K562 (cell line): ENCODE measurements at regions not wholly inside any gene's neighbourhood (a gene's known extent, or its start where the extent isn't known, plus 50 kb on each side); places are given as distances from the start of the nearest gene placed in this dataset.

Experiments
- ATAC-seq: fragments of 200-7000 bp; cut with Tn5 transposase; 3 replicates; pipeline ENCODE4 v1.9.1; 2020; ENCODE audit warnings: moderate library complexity
- BruUV-seq: library from RNA; stranded (reverse); fragments of 400-500 nt; replicated peaks from 2 replicates; lab custom pipeline; 2021; lab: Mats Ljungman, UMichigan
- CTCF ChIA-PET: fragments of 300-600 bp; formaldehyde crosslinking; extraction: SDS; loops from one replicate; lab custom pipeline; 2021; ENCODE audit warnings: low intra/inter-chr PET ratio; lab: Yijun Ruan, JAX
- POLR2A ChIA-PET: fragments of 300-600, 350-650 bp; sonication (Branson Sonifier 250); formaldehyde crosslinking; extraction: SDS; loops from one replicate; lab custom pipeline; 2021; ENCODE audit warnings: antibody characterized with exemption, inconsistent platforms; lab: Yijun Ruan, JAX
- DNase-seq, 4 experiments: peaks; one replicate each; pipeline versions ENCODE4 v3.0.0 to v3.0.0-alpha.2; 2011 to 2018; ENCODE audit warnings: low spot score in 3 of 4, mixed read lengths in 3 of 4; ENCODE audit errors: extremely low read depth in 1 of 4
- FAIRE-seq: peaks from 2 replicates; lab custom pipeline; 2011; peaks lifted over from hg19 to GRCh38; lab: Jason Lieb, UNC
- H2AFZ ChIP-seq: 2 replicates; pipeline ENCODE4 v1.6.0; 2011; ENCODE audit warnings: low read depth, low read length, control low read depth, inconsistent platforms
- H3K27ac ChIP-seq: fragments of 200-600 bp; 3 replicates; pipeline ENCODE4 v1.8.0; 2011; ENCODE audit warnings: low read depth, mild to moderate bottlenecking, control low read depth, inconsistent platforms, low read length, moderate library complexity, mixed read lengths; ENCODE audit errors: extremely low read depth
- H3K27me3 ChIP-seq, 2 experiments: fragments of 300-600 bp in 1 of 2; 2 replicates in 1 of 2; 3 replicates in 1 of 2; pipeline versions ENCODE4 v1.6.0 to v1.8.0; 2011; ENCODE audit warnings: inconsistent platforms in 2 of 2, low read length in 2 of 2, mild to moderate bottlenecking in 1 of 2, mixed read lengths in 1 of 2, moderate library complexity in 1 of 2; ENCODE audit not compliant: control insufficient read depth in 2 of 2, insufficient read depth in 2 of 2
- H3K36me3 ChIP-seq: fragments of 300-600 bp; 3 replicates; pipeline ENCODE4 v1.8.0; 2011; ENCODE audit warnings: mild to moderate bottlenecking, low read length, inconsistent platforms; ENCODE audit not compliant: control insufficient read depth, insufficient read depth
- H3K4me1 ChIP-seq, 2 experiments: fragments of 200-600 bp in 1 of 2; replicated peaks in 1 of 2; 2 replicates in 1 of 2; 3 replicates in 1 of 2; pipeline versions ENCODE4 v1.5.1 to v1.8.0; 2011; ENCODE audit warnings: inconsistent platforms in 2 of 2, low read length in 2 of 2, mild to moderate bottlenecking in 1 of 2, mixed read lengths in 1 of 2, moderate library complexity in 1 of 2; ENCODE audit not compliant: control insufficient read depth in 2 of 2, insufficient read depth in 2 of 2
- H3K4me2 ChIP-seq: 2 replicates; pipeline ENCODE4 v1.6.1; 2011; ENCODE audit warnings: low read length, control low read depth, inconsistent platforms, mixed read lengths; ENCODE audit not compliant: insufficient read depth
- H3K4me3 ChIP-seq: fragments of 200-600 bp; sonication (generic), shearing (Covaris generic); 2 replicates; pipeline ENCODE4 v1.5.1; 2016; ENCODE audit warnings: control low read depth, inconsistent platforms
- H3K79me2 ChIP-seq: fragments of 200-600 bp; 3 replicates; pipeline ENCODE4 v1.8.0; 2011; ENCODE audit warnings: low read length, inconsistent platforms; ENCODE audit not compliant: control insufficient read depth, insufficient read depth
- H3K9ac ChIP-seq, 2 experiments: 2 replicates each; pipeline versions ENCODE4 v1.6.0 to v1.6.1; 2011; ENCODE audit warnings: low read depth in 2 of 2, low read length in 2 of 2, control low read depth in 1 of 2, inconsistent platforms in 1 of 2, mild to moderate bottlenecking in 1 of 2, mixed read lengths in 1 of 2; ENCODE audit not compliant: insufficient read depth in 1 of 2
- H3K9me1 ChIP-seq: one replicate; pipeline ENCODE4 v1.6.0; 2011; ENCODE audit warnings: inconsistent platforms, mild to moderate bottlenecking, low read length, moderate library complexity; ENCODE audit not compliant: control insufficient read depth, insufficient read depth
- H3K9me3 ChIP-seq: replicated peaks from 2 replicates; pipeline ENCODE4 v1.5.1; 2011; ENCODE audit warnings: low read depth, low read length, inconsistent platforms; ENCODE audit not compliant: control insufficient read depth, insufficient read depth
- H4K20me1 ChIP-seq: replicated peaks from 2 replicates; pipeline ENCODE4 v1.6.1; 2011; ENCODE audit warnings: low read length, inconsistent platforms, mixed read lengths; ENCODE audit not compliant: control insufficient read depth, insufficient read depth
- CBX1 ChIP-seq: sonication (generic); IDR thresholded peaks from 2 replicates; pipeline ENCODE4 v1.6.1; 2016; ENCODE audit warnings: antibody characterized with exemption, low read depth, mild to moderate bottlenecking
- CBX8 ChIP-seq: fragments of 200-600 bp; sonication (generic); IDR thresholded peaks from 2 replicates; pipeline ENCODE4 v1.6.1; 2012; ENCODE audit warnings: borderline replicate concordance, mixed run types, low read depth, mild to moderate bottlenecking, moderate library complexity, mixed read lengths, low read length, control low read depth, inconsistent platforms; ENCODE audit not compliant: poor library complexity, severe bottlenecking; ENCODE audit errors: extremely low read depth
- KAT2B ChIP-seq: IDR thresholded peaks from one replicate; pipeline ENCODE4 v1.6.1; 2012; ENCODE audit warnings: low read depth, mild to moderate bottlenecking, control low read depth, inconsistent platforms, low read length, moderate library complexity
- MCM3 ChIP-seq: fragments of 450-650 bp; IDR thresholded peaks from 2 replicates; pipeline ENCODE4 v1.6.1; 2016
- MTA2 ChIP-seq: fragments of 450-650 bp; IDR thresholded peaks from 2 replicates; pipeline ENCODE4 v1.6.1; 2016; ENCODE audit warnings: low read depth
- RUNX1 ChIP-seq: sonication (generic); IDR thresholded peaks from 2 replicates; pipeline ENCODE4 v1.6.1; 2016; ENCODE audit warnings: antibody characterized with exemption, low read depth
- SMC3 ChIP-seq: conservative IDR thresholded peaks from 2 replicates; pipeline ENCODE4 v1.6.1; 2011; ENCODE audit warnings: low read depth, low read length, improper control_type of control experiment; ENCODE audit not compliant: insufficient read depth
- SUPT5H ChIP-seq: fragments of 450-650 bp; IDR thresholded peaks from 2 replicates; pipeline ENCODE4 v1.6.1; 2016
- ZNF165 ChIP-seq: fragments of 250-450 bp; sonication (Bioruptor Pico); IDR thresholded peaks from 2 replicates; pipeline ENCODE4 v1.4.0; 2020; ENCODE audit warnings: borderline replicate concordance
- ZNF41 ChIP-seq: fragments of 250-450 bp; sonication (Bioruptor Pico); conservative IDR thresholded peaks from 2 replicates; pipeline ENCODE4 v1.4.0; 2020; ENCODE audit warnings: mild to moderate bottlenecking
- ZNF717 ChIP-seq: fragments of 250-450 bp; sonication (Bioruptor Pico); IDR thresholded peaks from 2 replicates; pipeline ENCODE4 v1.5.0; 2021
- ZNF785 ChIP-seq: fragments of 250-450 bp; sonication (Bioruptor Pico); IDR thresholded peaks from 2 replicates; pipeline ENCODE4 v1.4.0; 2020; ENCODE audit warnings: mild to moderate bottlenecking
- WGBS: fragments of 100-300 bp; shearing (Covaris generic); methylation state at CpG from one replicate; pipeline ENCODE4 v1.1.6; 2016; ENCODE audit warnings: low coverage, mixed read lengths; ENCODE audit not compliant: insufficient coverage; ENCODE audit errors: missing lambda C conversion rate; 5-methylcytosine and 5-hydroxymethylcytosine counted together
- in situ Hi-C: fragments of 300-500 bp; cut with MboI; formaldehyde crosslinking; loops from 4 replicates; pipeline ENCODE4 v1.15.0; 2018; ENCODE audit warnings: inconsistent platforms, mixed read lengths
- intact Hi-C: fragments of 100-400 bp; cut with micrococcal nuclease; formaldehyde crosslinking; loops from 2 replicates; pipeline ENCODE4 v1.14.2; 2022
- TF ChIP-seq, protein P1 (sequence below): fragments of 150-350 bp; conservative IDR thresholded peaks from 2 replicates; pipeline ENCODE4 v1.6.1; 2014; ENCODE audit warnings: low read length
- TF ChIP-seq, protein P2 (sequence below): fragments of 250-450 bp; sonication (Bioruptor Pico); IDR thresholded peaks from 2 replicates; pipeline ENCODE4 v1.5.0; 2022; ENCODE audit warnings: mild to moderate bottlenecking
- TF ChIP-seq, protein P3 (sequence below): IDR thresholded peaks from 2 replicates; pipeline ENCODE4 v1.6.1; 2011; ENCODE audit not compliant: insufficient read length; ENCODE audit errors: extremely low read depth
- TF ChIP-seq, protein P4 (sequence below): fragments of 450-650 bp; IDR thresholded peaks from 2 replicates; pipeline ENCODE4 v1.6.1; 2016

DNA sequence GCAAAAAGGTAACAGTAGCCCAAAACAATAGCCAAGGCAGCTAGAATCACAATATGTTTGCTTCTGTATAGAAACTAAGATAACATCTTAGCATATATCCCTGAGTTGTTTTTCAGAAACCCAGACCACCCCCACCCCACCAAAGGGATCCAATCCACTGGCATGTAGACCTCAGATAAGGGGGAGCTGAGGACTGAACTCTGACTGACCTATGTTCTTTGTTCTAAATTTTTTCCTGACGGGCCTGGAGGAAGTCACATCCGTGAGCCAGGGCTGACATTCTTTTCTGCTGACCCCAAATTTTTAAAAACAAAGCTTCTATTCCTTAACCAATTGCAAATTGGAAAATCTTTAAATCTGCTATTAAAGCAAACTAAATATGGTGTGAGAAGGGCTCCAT lies 493.9 kb upstream of the IGFBP3 start:
- TF ChIP-seq SUPT5H: no peak
- TF ChIP-seq, protein P1, sequence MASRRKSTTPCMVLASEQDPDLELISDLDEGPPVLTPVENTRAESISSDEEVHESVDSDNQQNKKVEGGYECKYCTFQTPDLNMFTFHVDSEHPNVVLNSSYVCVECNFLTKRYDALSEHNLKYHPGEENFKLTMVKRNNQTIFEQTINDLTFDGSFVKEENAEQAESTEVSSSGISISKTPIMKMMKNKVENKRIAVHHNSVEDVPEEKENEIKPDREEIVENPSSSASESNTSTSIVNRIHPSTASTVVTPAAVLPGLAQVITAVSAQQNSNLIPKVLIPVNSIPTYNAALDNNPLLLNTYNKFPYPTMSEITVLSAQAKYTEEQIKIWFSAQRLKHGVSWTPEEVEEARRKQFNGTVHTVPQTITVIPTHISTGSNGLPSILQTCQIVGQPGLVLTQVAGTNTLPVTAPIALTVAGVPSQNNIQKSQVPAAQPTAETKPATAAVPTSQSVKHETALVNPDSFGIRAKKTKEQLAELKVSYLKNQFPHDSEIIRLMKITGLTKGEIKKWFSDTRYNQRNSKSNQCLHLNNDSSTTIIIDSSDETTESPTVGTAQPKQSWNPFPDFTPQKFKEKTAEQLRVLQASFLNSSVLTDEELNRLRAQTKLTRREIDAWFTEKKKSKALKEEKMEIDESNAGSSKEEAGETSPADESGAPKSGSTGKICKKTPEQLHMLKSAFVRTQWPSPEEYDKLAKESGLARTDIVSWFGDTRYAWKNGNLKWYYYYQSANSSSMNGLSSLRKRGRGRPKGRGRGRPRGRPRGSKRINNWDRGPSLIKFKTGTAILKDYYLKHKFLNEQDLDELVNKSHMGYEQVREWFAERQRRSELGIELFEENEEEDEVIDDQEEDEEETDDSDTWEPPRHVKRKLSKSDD: no peak
- no peak for TF ChIP-seq ZNF785
- no peak for TF ChIP-seq RUNX1
- no peak for TF ChIP-seq ZNF717 (CRISPR knock-in tag)
- TF ChIP-seq MCM3: no peak
- TF ChIP-seq, protein P2, sequence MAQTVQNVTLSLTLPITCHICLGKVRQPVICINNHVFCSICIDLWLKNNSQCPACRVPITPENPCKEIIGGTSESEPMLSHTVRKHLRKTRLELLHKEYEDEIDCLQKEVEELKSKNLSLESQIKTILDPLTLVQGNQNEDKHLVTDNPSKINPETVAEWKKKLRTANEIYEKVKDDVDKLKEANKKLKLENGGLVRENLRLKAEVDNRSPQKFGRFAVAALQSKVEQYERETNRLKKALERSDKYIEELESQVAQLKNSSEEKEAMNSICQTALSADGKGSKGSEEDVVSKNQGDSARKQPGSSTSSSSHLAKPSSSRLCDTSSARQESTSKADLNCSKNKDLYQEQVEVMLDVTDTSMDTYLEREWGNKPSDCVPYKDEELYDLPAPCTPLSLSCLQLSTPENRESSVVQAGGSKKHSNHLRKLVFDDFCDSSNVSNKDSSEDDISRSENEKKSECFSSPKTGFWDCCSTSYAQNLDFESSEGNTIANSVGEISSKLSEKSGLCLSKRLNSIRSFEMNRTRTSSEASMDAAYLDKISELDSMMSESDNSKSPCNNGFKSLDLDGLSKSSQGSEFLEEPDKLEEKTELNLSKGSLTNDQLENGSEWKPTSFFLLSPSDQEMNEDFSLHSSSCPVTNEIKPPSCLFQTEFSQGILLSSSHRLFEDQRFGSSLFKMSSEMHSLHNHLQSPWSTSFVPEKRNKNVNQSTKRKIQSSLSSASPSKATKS (CRISPR knock-in tag): no peak
- no peak for TF ChIP-seq CBX8
- TF ChIP-seq, protein P3, sequence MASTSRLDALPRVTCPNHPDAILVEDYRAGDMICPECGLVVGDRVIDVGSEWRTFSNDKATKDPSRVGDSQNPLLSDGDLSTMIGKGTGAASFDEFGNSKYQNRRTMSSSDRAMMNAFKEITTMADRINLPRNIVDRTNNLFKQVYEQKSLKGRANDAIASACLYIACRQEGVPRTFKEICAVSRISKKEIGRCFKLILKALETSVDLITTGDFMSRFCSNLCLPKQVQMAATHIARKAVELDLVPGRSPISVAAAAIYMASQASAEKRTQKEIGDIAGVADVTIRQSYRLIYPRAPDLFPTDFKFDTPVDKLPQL: no peak
- no peak for TF ChIP-seq MTA2
- no peak for TF ChIP-seq ZNF165 (CRISPR knock-in tag)
- no peak for TF ChIP-seq SMC3
- no peak for TF ChIP-seq CBX1
- TF ChIP-seq KAT2B: no peak
- TF ChIP-seq, protein P4, sequence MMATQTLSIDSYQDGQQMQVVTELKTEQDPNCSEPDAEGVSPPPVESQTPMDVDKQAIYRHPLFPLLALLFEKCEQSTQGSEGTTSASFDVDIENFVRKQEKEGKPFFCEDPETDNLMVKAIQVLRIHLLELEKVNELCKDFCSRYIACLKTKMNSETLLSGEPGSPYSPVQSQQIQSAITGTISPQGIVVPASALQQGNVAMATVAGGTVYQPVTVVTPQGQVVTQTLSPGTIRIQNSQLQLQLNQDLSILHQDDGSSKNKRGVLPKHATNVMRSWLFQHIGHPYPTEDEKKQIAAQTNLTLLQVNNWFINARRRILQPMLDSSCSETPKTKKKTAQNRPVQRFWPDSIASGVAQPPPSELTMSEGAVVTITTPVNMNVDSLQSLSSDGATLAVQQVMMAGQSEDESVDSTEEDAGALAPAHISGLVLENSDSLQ: no peak
- TF ChIP-seq ZNF41 (CRISPR knock-in tag): no peak
- Histone ChIP-seq H3K36me3 (no peaks in the 10 kb centered on the region), H2AFZ (no peak overlapping the region), H3K79me2 (no peaks in the 10 kb centered on the region), H3K4me2 (no peak overlapping the region), H4K20me1 (no peaks in the 10 kb centered on the region), H3K27ac (no peak overlapping the region), H3K9me3 (no peaks in the 10 kb centered on the region; the same call in 1 of the 2 replicates), H3K4me3 (no peak overlapping the region), H3K9me1 (no peaks in the 10 kb centered on the region), H3K9ac (no peak overlapping the region), H3K4me1 (no peaks in the 10 kb centered on the region), H3K27me3 (no peaks in the 10 kb centered on the region)
- POLR2A ChIA-PET: no interaction called here
- no TSS peak for BruUV-seq
- intact Hi-C loops: no loop called here
- in situ Hi-C loops: no loop called here
- CTCF ChIA-PET: no interaction called here
- no peak for FAIRE-seq
- WGBS: 0% methylated on average over 2 of the region's 2 CpGs
- DNase-seq: no peak
- ATAC-seq: no peak
